ENCODE measurements at regions not wholly inside any gene's neighbourhood (a gene's known extent, or its start where the extent isn't known, plus 50 kb on each side); places are given as distances from the start of the nearest gene placed in this dataset.

DNA sequence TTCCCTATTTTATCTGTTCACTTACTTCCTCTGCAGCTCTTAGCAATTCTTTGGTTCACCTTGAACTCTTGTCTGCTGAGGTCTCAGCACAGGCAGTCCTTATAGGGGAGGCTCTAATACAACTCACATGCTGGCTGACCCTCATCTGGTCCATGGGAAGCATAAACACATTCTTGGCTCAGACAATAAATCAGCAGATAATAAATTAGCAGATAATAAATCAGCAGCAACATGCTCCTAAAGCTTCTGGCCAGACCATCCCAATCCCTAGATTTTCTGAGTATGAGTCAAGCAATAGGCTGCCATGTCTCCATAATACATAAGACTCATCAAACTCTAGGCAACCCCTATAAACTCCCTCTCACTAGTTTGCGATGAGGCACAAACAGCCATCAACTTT lies 208.6 kb upstream of the STEAP4 start:
- no peak overlapping the region for H3K4me3 Mint-ChIP-seq
- no peak for DNase-seq (ENCODE audit: extremely low spot score, unreplicated experiment)
- H3K9me3 Mint-ChIP-seq: no peaks in the 10 kb centered on the region
- no peak overlapping the region for H3K27ac Mint-ChIP-seq
- no peaks in the 10 kb centered on the region for H3K4me1 Mint-ChIP-seq (ENCODE audit: unreplicated experiment)
- no peaks in the 10 kb centered on the region for H3K36me3 Mint-ChIP-seq
- TF ChIP-seq, protein P1, sequence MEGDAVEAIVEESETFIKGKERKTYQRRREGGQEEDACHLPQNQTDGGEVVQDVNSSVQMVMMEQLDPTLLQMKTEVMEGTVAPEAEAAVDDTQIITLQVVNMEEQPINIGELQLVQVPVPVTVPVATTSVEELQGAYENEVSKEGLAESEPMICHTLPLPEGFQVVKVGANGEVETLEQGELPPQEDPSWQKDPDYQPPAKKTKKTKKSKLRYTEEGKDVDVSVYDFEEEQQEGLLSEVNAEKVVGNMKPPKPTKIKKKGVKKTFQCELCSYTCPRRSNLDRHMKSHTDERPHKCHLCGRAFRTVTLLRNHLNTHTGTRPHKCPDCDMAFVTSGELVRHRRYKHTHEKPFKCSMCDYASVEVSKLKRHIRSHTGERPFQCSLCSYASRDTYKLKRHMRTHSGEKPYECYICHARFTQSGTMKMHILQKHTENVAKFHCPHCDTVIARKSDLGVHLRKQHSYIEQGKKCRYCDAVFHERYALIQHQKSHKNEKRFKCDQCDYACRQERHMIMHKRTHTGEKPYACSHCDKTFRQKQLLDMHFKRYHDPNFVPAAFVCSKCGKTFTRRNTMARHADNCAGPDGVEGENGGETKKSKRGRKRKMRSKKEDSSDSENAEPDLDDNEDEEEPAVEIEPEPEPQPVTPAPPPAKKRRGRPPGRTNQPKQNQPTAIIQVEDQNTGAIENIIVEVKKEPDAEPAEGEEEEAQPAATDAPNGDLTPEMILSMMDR (conservative IDR thresholded peaks at IDR 0.05): no peak
- H3K27me3 Mint-ChIP-seq: peaks cover 3% of the 10 kb centered on the region

DNA sequence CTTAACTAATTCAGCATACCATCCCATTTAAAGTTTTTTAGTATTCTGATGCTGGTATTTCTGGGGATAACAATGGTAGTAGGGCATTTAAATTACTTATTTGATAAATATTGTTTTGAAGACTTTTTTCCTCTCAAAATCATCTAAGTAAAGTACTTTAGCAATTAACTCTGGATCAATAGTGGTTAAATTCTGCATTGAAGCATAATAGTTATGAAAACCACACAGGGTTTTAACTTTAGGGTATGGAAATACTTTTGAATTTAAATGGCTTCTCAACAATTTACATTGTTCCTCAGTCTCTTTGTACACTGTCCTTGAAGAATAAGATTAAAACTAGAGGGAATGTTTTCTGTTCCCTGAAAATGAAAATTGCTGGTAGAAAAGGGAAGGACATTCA lies 202.6 kb upstream of the STEAP4 start:
- Mint-ChIP-seq H3K9me3 (no peaks in the 10 kb centered on the region), H3K4me1 (ENCODE audit: unreplicated experiment) (no peaks in the 10 kb centered on the region), H3K27me3 (peaks cover 3% of the 10 kb centered on the region), H3K4me3 (no peak overlapping the region), H3K36me3 (no peaks in the 10 kb centered on the region), H3K27ac (no peak overlapping the region)
- no peak for DNase-seq (ENCODE audit: extremely low spot score, unreplicated experiment)
- TF ChIP-seq, protein P1 (conservative IDR thresholded peaks at IDR 0.05): no peak

GRCh38 chr7:88500131-88500530 lies 193.4 kb upstream of the STEAP4 start:
- no peak overlapping the region for H3K27ac Mint-ChIP-seq
- no peak overlapping the region for H3K4me3 Mint-ChIP-seq

DNA sequence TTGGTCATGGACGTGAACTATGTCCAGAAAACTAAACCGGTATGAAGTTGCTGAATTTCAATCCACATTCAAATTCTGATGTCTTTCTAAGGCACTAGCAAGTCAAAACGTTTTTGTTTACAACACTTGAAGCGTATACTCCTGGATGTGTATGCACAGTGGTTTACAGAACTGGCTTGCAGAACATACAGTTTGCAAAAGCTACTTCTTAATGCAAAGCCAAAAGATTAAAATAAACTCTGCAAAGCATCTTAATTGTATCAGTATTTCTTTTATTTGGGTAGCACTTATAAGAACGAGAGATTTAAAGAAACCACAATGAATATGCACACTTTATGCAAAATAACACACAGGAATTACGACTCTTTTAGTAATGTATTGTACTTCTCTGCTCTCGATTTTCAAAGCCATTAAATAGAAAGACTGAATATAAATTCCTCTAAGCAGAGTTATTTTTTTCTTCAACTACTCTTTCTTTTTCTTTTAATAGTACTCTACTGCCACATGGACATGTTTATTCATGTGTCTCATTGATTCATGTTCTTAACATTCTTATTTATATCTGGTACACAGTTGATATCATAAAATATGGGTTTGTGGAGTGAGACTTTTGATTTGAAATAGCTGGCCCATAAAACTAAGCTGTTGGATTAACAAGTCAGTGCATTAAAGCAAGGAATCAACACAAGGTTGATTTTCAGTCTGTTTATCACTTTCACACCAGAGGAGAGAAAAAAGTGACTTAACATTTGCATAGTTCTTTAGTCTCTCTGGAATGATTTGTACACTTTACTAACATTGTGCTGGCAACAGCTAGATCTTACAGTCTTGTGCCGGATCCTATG lies 189.4 kb upstream of the STEAP4 start:
- H3K36me3 Mint-ChIP-seq: no peaks in the 10 kb centered on the region
- H3K27ac Mint-ChIP-seq: no peak overlapping the region
- H3K4me3 Mint-ChIP-seq: no peak overlapping the region
- H3K27me3 Mint-ChIP-seq: peaks cover 2% of the 10 kb centered on the region
- DNase-seq (ENCODE audit: extremely low spot score, unreplicated experiment): no peak
- H3K9me3 Mint-ChIP-seq: no peaks in the 10 kb centered on the region
- no peaks in the 10 kb centered on the region for H3K4me1 Mint-ChIP-seq (ENCODE audit: unreplicated experiment)
- TF ChIP-seq, protein P1 (conservative IDR thresholded peaks at IDR 0.05): no peak

More at GRCh38 chr7:88500131-88500530, 193.4 kb upstream of the STEAP4 start:
- Mint-ChIP-seq H3K36me3 (no peaks in the 10 kb centered on the region), H3K4me1 (ENCODE audit: unreplicated experiment) (no peaks in the 10 kb centered on the region), H3K27me3 (peaks cover 2% of the 10 kb centered on the region), H3K9me3 (no peaks in the 10 kb centered on the region)
- TF ChIP-seq, protein P1 (conservative IDR thresholded peaks at IDR 0.05): no peak
- DNase-seq (ENCODE audit: extremely low spot score, unreplicated experiment): no peak

DNA sequence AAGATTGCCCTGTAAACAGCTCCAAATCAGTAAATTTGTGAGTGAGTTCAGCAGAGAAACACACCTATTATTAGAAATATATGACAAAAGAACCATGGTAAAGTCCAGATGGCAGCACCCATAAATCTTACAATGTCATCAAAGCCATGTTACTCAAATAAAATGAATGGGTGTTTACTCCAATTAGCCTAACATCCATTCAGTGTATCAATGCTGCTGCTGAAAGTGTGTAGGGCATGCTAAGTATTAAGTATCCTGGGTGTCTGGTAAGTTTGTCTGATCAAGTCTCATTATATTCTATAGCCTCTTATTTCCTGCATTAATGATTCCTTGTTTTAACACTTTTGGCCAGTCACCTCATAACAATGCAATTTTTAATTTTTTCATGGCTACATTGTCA lies 185.5 kb upstream of the STEAP4 start:
- H3K36me3 Mint-ChIP-seq: no peaks in the 10 kb centered on the region
- H3K4me1 Mint-ChIP-seq (ENCODE audit: unreplicated experiment): peaks cover 3% of the 10 kb centered on the region
- H3K9me3 Mint-ChIP-seq: no peaks in the 10 kb centered on the region
- H3K4me3 Mint-ChIP-seq: no peak overlapping the region
- peaks cover 2% of the 10 kb centered on the region for H3K27me3 Mint-ChIP-seq
- H3K27ac Mint-ChIP-seq: no peak overlapping the region
- no peak for DNase-seq (ENCODE audit: extremely low spot score, unreplicated experiment)
- TF ChIP-seq, protein P1 (conservative IDR thresholded peaks at IDR 0.05): no peak
